A673 (cell line): ENCODE measurements at regions not wholly inside any gene's neighbourhood (a gene's known extent, or its start where the extent isn't known, plus 50 kb on each side); places are given as distances from the start of the nearest gene placed in this dataset.
"Not testable (repeated sequence)": the region's sequence is repeated elsewhere in the genome, so short reads cannot be mapped to it uniquely, and the experiment has no call there.

Source experiments
- BruUV-seq: library from RNA; stranded (reverse); fragments of 400-500 nt; replicated peaks from 2 replicates; lab custom pipeline; 2021; lab: Mats Ljungman, UMichigan
- CTCF ChIA-PET: fragments of 300-600 bp; sonication (Branson Sonifier 250); formaldehyde crosslinking; loops from one replicate; lab custom pipeline; 2022; ENCODE audit warnings: antibody characterized with exemption; lab: Charles Lee
- POLR2A ChIA-PET: fragments of 300-600 bp; sonication (Branson Sonifier 250); formaldehyde crosslinking; loops from one replicate; lab custom pipeline; 2022; ENCODE audit warnings: antibody characterized with exemption; ENCODE audit not compliant: low non-redundant PET; lab: Charles Lee
- DNase-seq: peaks from one replicate; pipeline ENCODE4 v3.0.0-alpha.2; 2015; ENCODE audit warnings: low spot score
- H3K27ac ChIP-seq: fragments of 200-600 bp; sonication (generic); 2 replicates; pipeline ENCODE4 v1.5.1; 2016; ENCODE audit warnings: mixed run types, low read depth, mild to moderate bottlenecking, mixed read lengths, antibody characterized with exemption, low read length; ENCODE audit not compliant: poor library complexity, severe bottlenecking
- H3K27me3 ChIP-seq: fragments of 200-600 bp; sonication (generic); replicated peaks from 2 replicates; pipeline ENCODE4 v1.6.1; 2017; ENCODE audit warnings: mixed run types, low read depth, mild to moderate bottlenecking, mixed read lengths, antibody characterized with exemption, low read length; ENCODE audit not compliant: insufficient read depth, poor library complexity
- H3K36me3 ChIP-seq: fragments of 200-600 bp; sonication (generic); 2 replicates; pipeline ENCODE4 v1.6.1; 2016; ENCODE audit warnings: mixed run types, mild to moderate bottlenecking, mixed read lengths, antibody characterized with exemption, low read length; ENCODE audit not compliant: insufficient read depth, poor library complexity, severe bottlenecking
- H3K4me1 ChIP-seq: fragments of 200-600 bp; sonication (generic); 2 replicates; pipeline ENCODE4 v1.6.1; 2017; ENCODE audit warnings: mixed run types, mild to moderate bottlenecking, mixed read lengths, antibody characterized with exemption, low read length; ENCODE audit not compliant: insufficient read depth, poor library complexity, severe bottlenecking
- H3K4me3 ChIP-seq: fragments of 200-600 bp; sonication (generic); 2 replicates; pipeline ENCODE4 v1.5.1; 2016; ENCODE audit warnings: low read depth, mixed run types, mild to moderate bottlenecking, mixed read lengths, low read length; ENCODE audit not compliant: poor library complexity, severe bottlenecking
- H3K9me3 ChIP-seq: fragments of 200-600 bp; sonication (generic); 2 replicates; pipeline ENCODE4 v1.6.1; 2016; ENCODE audit warnings: mixed run types, low read depth, mild to moderate bottlenecking, mixed read lengths, antibody characterized with exemption, low read length; ENCODE audit not compliant: poor library complexity, severe bottlenecking
- EZH2 ChIP-seq: fragments of 200-600 bp; sonication (generic); IDR thresholded peaks from 2 replicates; pipeline ENCODE4 v1.6.1; 2017; ENCODE audit warnings: borderline replicate concordance, low read depth, mild to moderate bottlenecking, mixed read lengths, antibody characterized with exemption, low read length; ENCODE audit not compliant: poor library complexity, severe bottlenecking
- intact Hi-C: fragments of 100-400 bp; cut with micrococcal nuclease; formaldehyde crosslinking; loops from one replicate; pipeline ENCODE4 v1.10.0; 2022; ENCODE audit not compliant: unreplicated experiment
- TF ChIP-seq, protein P1 (sequence below): fragments of 300-800, 200-600 bp; sonication (generic); conservative IDR thresholded peaks from 2 replicates; pipeline ENCODE4 v1.5.1; 2017; ENCODE audit warnings: low read depth, mild to moderate bottlenecking, antibody characterized with exemption, low read length, moderate library complexity, mixed read lengths

DNA sequence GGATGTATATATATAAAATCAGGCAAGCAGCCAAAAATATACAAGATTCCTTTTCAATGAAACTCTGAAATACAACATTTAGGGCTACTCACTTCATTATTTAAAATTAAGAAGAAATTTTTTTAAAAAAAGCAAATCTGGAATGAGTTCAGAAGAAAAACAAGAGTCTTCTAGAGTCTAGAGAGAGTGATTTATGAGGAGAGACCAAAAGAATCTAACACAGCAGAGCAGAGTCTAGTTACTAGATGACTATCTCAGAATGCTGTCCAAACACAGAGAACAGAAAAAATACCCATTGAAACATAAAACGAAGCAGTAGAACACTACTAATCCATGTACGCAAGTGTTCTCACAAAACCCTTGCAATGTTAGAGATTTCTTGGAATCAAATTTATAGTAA is 275.2 kb upstream of the CBLB start:
- BruUV-seq: no TSS peak
- no peaks in the 10 kb centered on the region for H3K27me3 ChIP-seq
- H3K4me1 ChIP-seq: no peaks in the 10 kb centered on the region
- DNase-seq: no peak
- no peaks in the 10 kb centered on the region for H3K9me3 ChIP-seq
- H3K4me3 ChIP-seq: no peak overlapping the region
- intact Hi-C loops: no loop called here
- no peak overlapping the region for H3K27ac ChIP-seq
- POLR2A ChIA-PET: no interaction called here
- no peak for TF ChIP-seq EZH2
- TF ChIP-seq, protein P1, sequence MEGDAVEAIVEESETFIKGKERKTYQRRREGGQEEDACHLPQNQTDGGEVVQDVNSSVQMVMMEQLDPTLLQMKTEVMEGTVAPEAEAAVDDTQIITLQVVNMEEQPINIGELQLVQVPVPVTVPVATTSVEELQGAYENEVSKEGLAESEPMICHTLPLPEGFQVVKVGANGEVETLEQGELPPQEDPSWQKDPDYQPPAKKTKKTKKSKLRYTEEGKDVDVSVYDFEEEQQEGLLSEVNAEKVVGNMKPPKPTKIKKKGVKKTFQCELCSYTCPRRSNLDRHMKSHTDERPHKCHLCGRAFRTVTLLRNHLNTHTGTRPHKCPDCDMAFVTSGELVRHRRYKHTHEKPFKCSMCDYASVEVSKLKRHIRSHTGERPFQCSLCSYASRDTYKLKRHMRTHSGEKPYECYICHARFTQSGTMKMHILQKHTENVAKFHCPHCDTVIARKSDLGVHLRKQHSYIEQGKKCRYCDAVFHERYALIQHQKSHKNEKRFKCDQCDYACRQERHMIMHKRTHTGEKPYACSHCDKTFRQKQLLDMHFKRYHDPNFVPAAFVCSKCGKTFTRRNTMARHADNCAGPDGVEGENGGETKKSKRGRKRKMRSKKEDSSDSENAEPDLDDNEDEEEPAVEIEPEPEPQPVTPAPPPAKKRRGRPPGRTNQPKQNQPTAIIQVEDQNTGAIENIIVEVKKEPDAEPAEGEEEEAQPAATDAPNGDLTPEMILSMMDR: no peak
- CTCF ChIA-PET: no interaction called here
- H3K36me3 ChIP-seq: no peaks in the 10 kb centered on the region

GRCh38 chr3:106148440-106149082 is 279.7 kb upstream of the CBLB start:
- intact Hi-C loops, H3K36me3 ChIP-seq, DNase-seq, POLR2A ChIA-PET, CTCF ChIA-PET, H3K4me1 ChIP-seq, H3K4me3 ChIP-seq, H3K27me3 ChIP-seq, H3K27ac ChIP-seq, H3K9me3 ChIP-seq, BruUV-seq: not testable (repeated sequence)

DNA sequence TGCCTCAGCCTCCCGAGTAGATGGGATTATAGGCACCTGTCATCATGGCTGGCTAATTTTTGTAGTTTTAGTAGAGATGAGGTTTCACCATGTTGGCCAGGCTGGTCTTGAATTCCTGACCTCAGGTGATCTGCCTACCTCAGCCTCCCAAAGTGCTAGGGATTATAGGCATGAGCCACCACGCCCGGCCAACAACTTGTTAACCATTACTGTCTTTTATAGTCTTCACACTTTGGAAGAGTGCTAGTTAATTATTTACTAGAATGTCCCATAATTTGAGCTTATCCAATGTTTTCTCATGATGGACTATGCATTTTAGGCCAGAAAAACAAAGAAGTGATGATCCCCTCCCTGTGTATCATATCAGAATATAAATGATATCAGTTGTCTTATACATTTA is 288.6 kb upstream of the CBLB start:
- POLR2A ChIA-PET: no interaction called here
- no peak for DNase-seq

More for the DNA sequence above, 288.6 kb upstream of the CBLB start:
- H3K36me3 ChIP-seq: no peaks in the 10 kb centered on the region
- no peak overlapping the region for H3K4me3 ChIP-seq
- H3K27ac ChIP-seq: no peak overlapping the region
- no peaks in the 10 kb centered on the region for H3K9me3 ChIP-seq
- no peaks in the 10 kb centered on the region for H3K27me3 ChIP-seq
- intact Hi-C loops: no loop called here
- no TSS peak for BruUV-seq
- CTCF ChIA-PET: no interaction called here
- no peak for TF ChIP-seq EZH2
- TF ChIP-seq, protein P1: no peak
- H3K4me1 ChIP-seq: peaks cover 15% of the 10 kb centered on the region
